H9 (cell line): ENCODE measurements at regions not wholly inside any gene's neighbourhood (a gene's known extent, or its start where the extent isn't known, plus 50 kb on each side); places are given as distances from the start of the nearest gene placed in this dataset.

Source experiments
- DNase-seq: peaks from one replicate; pipeline ENCODE4 v3.0.0-alpha.2; 2017
- H2AFZ ChIP-seq: one replicate; pipeline ENCODE4 v1.6.1; 2013; ENCODE audit warnings: mild to moderate bottlenecking, low read length, control low read depth, moderate library complexity
- H2AK5ac ChIP-seq: 2 replicates; pipeline ENCODE4 v1.6.1; 2013; ENCODE audit warnings: low read length, control low read depth, mixed read lengths; ENCODE audit not compliant: insufficient read length
- H2BK120ac ChIP-seq: one replicate; pipeline ENCODE4 v1.6.1; 2013; ENCODE audit warnings: low read depth, mild to moderate bottlenecking, low read length, control low read depth, inconsistent platforms; ENCODE audit not compliant: poor library complexity, severe bottlenecking
- H2BK12ac ChIP-seq: 2 replicates; pipeline ENCODE4 v1.6.1; 2013; ENCODE audit warnings: low read length, control low read depth, mixed read lengths, low read depth; ENCODE audit not compliant: insufficient read length
- H2BK15ac ChIP-seq: 2 replicates; pipeline ENCODE4 v1.6.1; 2013; ENCODE audit warnings: low read depth, low read length, control low read depth
- H2BK20ac ChIP-seq: one replicate; pipeline ENCODE4 v1.6.1; 2013; ENCODE audit warnings: low read depth, mild to moderate bottlenecking, low read length, control low read depth, inconsistent platforms; ENCODE audit not compliant: poor library complexity, severe bottlenecking
- H2BK5ac ChIP-seq: 2 replicates; pipeline ENCODE4 v1.6.1; 2013; ENCODE audit warnings: low read length, control low read depth, mixed read lengths; ENCODE audit not compliant: insufficient read length
- H3K14ac ChIP-seq: 2 replicates; pipeline ENCODE4 v1.6.1; 2013; ENCODE audit warnings: low read length, control low read depth; ENCODE audit not compliant: insufficient read depth
- H3K18ac ChIP-seq: 2 replicates; pipeline ENCODE4 v1.6.1; 2013; ENCODE audit warnings: low read depth, mild to moderate bottlenecking, mixed read lengths, low read length, control low read depth; ENCODE audit not compliant: insufficient read length
- H3K23ac ChIP-seq: 2 replicates; pipeline ENCODE4 v1.6.1; 2013; ENCODE audit warnings: low read length, control low read depth, mixed read lengths, low read depth; ENCODE audit not compliant: insufficient read length
- H3K23me2 ChIP-seq: 2 replicates; pipeline ENCODE4 v1.6.1; 2013; ENCODE audit warnings: low read depth, mild to moderate bottlenecking, mixed read lengths, low read length, control low read depth; ENCODE audit not compliant: insufficient read length, poor library complexity, severe bottlenecking
- H3K27ac ChIP-seq: 2 replicates; pipeline ENCODE4 v1.5.1; 2013; ENCODE audit warnings: low read length, control low read depth, mixed read lengths, low read depth; ENCODE audit not compliant: insufficient read length
- H3K27me3 ChIP-seq: 2 replicates; pipeline ENCODE4 v1.6.1; 2013; ENCODE audit warnings: low read length, control low read depth, inconsistent platforms; ENCODE audit not compliant: insufficient read depth
- H3K4ac ChIP-seq: 2 replicates; pipeline ENCODE4 v1.6.1; 2013; ENCODE audit warnings: low read depth, mild to moderate bottlenecking, control low read depth, inconsistent platforms, low read length, moderate library complexity
- H3K4me1 ChIP-seq: 2 replicates; pipeline ENCODE4 v1.6.1; 2013; ENCODE audit warnings: low read length, control low read depth, inconsistent platforms; ENCODE audit not compliant: insufficient read depth
- H3K4me2 ChIP-seq: 2 replicates; pipeline ENCODE4 v1.6.1; 2013; ENCODE audit warnings: low read length, control low read depth, mixed read lengths; ENCODE audit not compliant: insufficient read length, insufficient read depth
- H3K56ac ChIP-seq: 2 replicates; pipeline ENCODE4 v1.6.1; 2013; ENCODE audit warnings: low read depth, mild to moderate bottlenecking, mixed read lengths, low read length, control low read depth; ENCODE audit not compliant: insufficient read length
- H3K79me1 ChIP-seq: 2 replicates; pipeline ENCODE4 v1.6.1; 2013; ENCODE audit warnings: low read depth, mild to moderate bottlenecking, moderate library complexity, low read length, control low read depth, inconsistent platforms; ENCODE audit not compliant: insufficient read depth, poor library complexity, severe bottlenecking
- H3K79me2 ChIP-seq: 2 replicates; pipeline ENCODE4 v1.6.1; 2013; ENCODE audit warnings: low read length, control low read depth, inconsistent platforms; ENCODE audit not compliant: insufficient read depth
- H3K9ac ChIP-seq: 2 replicates; pipeline ENCODE4 v1.6.1; 2013; ENCODE audit warnings: low read length, control low read depth, mixed read lengths; ENCODE audit not compliant: insufficient read length; ENCODE audit errors: extremely low read depth
- H3K9me3 ChIP-seq: one replicate; pipeline ENCODE4 v1.6.1; 2013; ENCODE audit warnings: low read depth, low read length, inconsistent platforms; ENCODE audit not compliant: control insufficient read depth
- H3T11ph ChIP-seq: one replicate; pipeline ENCODE4 v1.6.1; 2013; ENCODE audit warnings: mild to moderate bottlenecking, low read length, control low read depth, inconsistent platforms
- H4K20me1 ChIP-seq: one replicate; pipeline ENCODE4 v1.6.1; 2013; ENCODE audit not compliant: control insufficient read depth, insufficient read length, insufficient read depth
- H4K5ac ChIP-seq: 2 replicates; pipeline ENCODE4 v1.6.1; 2013; ENCODE audit warnings: low read depth, mild to moderate bottlenecking, mixed read lengths, low read length, control low read depth; ENCODE audit not compliant: insufficient read length
- H4K8ac ChIP-seq: replicated peaks from 2 replicates; pipeline ENCODE4 v1.6.1; 2013; ENCODE audit warnings: low read length, control low read depth, mixed read lengths, low read depth; ENCODE audit not compliant: insufficient read length
- H4K91ac ChIP-seq: 2 replicates; pipeline ENCODE4 v1.6.1; 2013; ENCODE audit warnings: low read depth, mild to moderate bottlenecking, moderate library complexity, mixed read lengths, low read length, control low read depth; ENCODE audit not compliant: insufficient read length
- H3K27ac Mint-ChIP-seq, 3 experiments: 2 replicates in 2 of 3; 3 replicates in 1 of 3; pipeline ENCODE4 v1.8.0; 2020 to 2021; ENCODE audit warnings: mixed read lengths in 3 of 3, mild to moderate bottlenecking in 1 of 3, moderate library complexity in 1 of 3
- H3K27me3 Mint-ChIP-seq: 2 replicates; pipeline ENCODE4 v1.8.0; 2021; ENCODE audit warnings: low read depth, mild to moderate bottlenecking, moderate library complexity, mixed read lengths
- H3K36me3 Mint-ChIP-seq, 3 experiments: 2 replicates in 2 of 3; 3 replicates in 1 of 3; pipeline ENCODE4 v1.8.0; 2020 to 2021; ENCODE audit warnings: low read depth in 3 of 3, mixed read lengths in 3 of 3; ENCODE audit not compliant: insufficient read depth in 1 of 3
- H3K4me1 Mint-ChIP-seq, 2 experiments: 2 replicates each; pipeline ENCODE4 v1.8.0; 2020; ENCODE audit warnings: mixed read lengths in 2 of 2
- H3K4me3 Mint-ChIP-seq, 2 experiments: 2 replicates in 1 of 2; 3 replicates in 1 of 2; pipeline ENCODE4 v1.8.0; 2020 to 2021; ENCODE audit warnings: mild to moderate bottlenecking in 2 of 2, mixed read lengths in 2 of 2, moderate library complexity in 1 of 2
- H3K9me3 Mint-ChIP-seq, 2 experiments: 2 replicates in 1 of 2; 3 replicates in 1 of 2; pipeline ENCODE4 v1.8.0; 2020; ENCODE audit warnings: mild to moderate bottlenecking in 2 of 2, mixed read lengths in 2 of 2, moderate library complexity in 1 of 2
- TF ChIP-seq, protein P1 (sequence below): fragments of 200-600 bp; sonication (generic); conservative IDR thresholded peaks from 3 replicates; pipeline ENCODE4 v1.8.0; 2021; ENCODE audit warnings: antibody characterized with exemption, mild to moderate bottlenecking

- Mint-ChIP-seq H3K36me3 (no peaks in the 10 kb centered on the region), H3K9me3 (no peaks in the 10 kb centered on the region), H3K27me3 (no peaks in the 10 kb centered on the region), H3K4me1 (peaks cover 14 to 16% of the 10 kb centered on the region in 2 experiments), H3K4me3 (no peak overlapping the region), H3K27ac (no peak overlapping the region)
- no peak overlapping the region for H2AFZ ChIP-seq
- no peak overlapping the region for H2BK120ac ChIP-seq
- H3K23ac ChIP-seq = no peak overlapping the region
- H4K20me1 ChIP-seq = no peaks in the 10 kb centered on the region
- H3K9ac ChIP-seq = no peak overlapping the region
- H2BK12ac ChIP-seq = no peak overlapping the region
- H3K79me1 ChIP-seq = no peaks in the 10 kb centered on the region
- no peak overlapping the region for H2BK15ac ChIP-seq
- H3K14ac ChIP-seq = no peak overlapping the region
- no peak overlapping the region for H3K27ac ChIP-seq
- no peaks in the 10 kb centered on the region for H3K23me2 ChIP-seq
- no peak overlapping the region for H4K91ac ChIP-seq
- H2BK5ac ChIP-seq = no peak overlapping the region
- no peak for DNase-seq
- H4K8ac ChIP-seq = no peak overlapping the region
- H4K5ac ChIP-seq = no peak overlapping the region
- TF ChIP-seq, protein P1, sequence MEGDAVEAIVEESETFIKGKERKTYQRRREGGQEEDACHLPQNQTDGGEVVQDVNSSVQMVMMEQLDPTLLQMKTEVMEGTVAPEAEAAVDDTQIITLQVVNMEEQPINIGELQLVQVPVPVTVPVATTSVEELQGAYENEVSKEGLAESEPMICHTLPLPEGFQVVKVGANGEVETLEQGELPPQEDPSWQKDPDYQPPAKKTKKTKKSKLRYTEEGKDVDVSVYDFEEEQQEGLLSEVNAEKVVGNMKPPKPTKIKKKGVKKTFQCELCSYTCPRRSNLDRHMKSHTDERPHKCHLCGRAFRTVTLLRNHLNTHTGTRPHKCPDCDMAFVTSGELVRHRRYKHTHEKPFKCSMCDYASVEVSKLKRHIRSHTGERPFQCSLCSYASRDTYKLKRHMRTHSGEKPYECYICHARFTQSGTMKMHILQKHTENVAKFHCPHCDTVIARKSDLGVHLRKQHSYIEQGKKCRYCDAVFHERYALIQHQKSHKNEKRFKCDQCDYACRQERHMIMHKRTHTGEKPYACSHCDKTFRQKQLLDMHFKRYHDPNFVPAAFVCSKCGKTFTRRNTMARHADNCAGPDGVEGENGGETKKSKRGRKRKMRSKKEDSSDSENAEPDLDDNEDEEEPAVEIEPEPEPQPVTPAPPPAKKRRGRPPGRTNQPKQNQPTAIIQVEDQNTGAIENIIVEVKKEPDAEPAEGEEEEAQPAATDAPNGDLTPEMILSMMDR = no peak
- H3K56ac ChIP-seq = no peak overlapping the region
- H3K9me3 ChIP-seq = no peaks in the 10 kb centered on the region
- H3K4me1 ChIP-seq = no peaks in the 10 kb centered on the region; the same call in 1 of the 2 replicates
- H3K18ac ChIP-seq = no peak overlapping the region
- H3K79me2 ChIP-seq = no peaks in the 10 kb centered on the region
- H3K27me3 ChIP-seq = no peaks in the 10 kb centered on the region
- H2BK20ac ChIP-seq = no peak overlapping the region
- no peak overlapping the region for H2AK5ac ChIP-seq
- no peak overlapping the region for H3T11ph ChIP-seq
- no peak overlapping the region for H3K4ac ChIP-seq
- no peak overlapping the region for H3K4me2 ChIP-seq
These were observed 59.0 kb upstream of the NFE2L3 start for GRCh38 chr7:26093023-26093422.
